ENCODE measurements at regions not wholly inside any gene's neighbourhood (a gene's known extent, or its start where the extent isn't known, plus 50 kb on each side); places are given as distances from the start of the nearest gene placed in this dataset.

GRCh38 chr13:71089056-71089455, 777.9 kb downstream of the DACH1 start:
- FAIRE-seq = no peak
- TF ChIP-seq CTCF (IDR thresholded peaks at IDR 0.05; ENCODE audit: insufficient read depth, low read length, severe bottlenecking) = no peak

GRCh38 chr13:71087432-71087831, 779.6 kb downstream of the DACH1 start:
- FAIRE-seq (no peak), DNase-seq (ENCODE audit: low read depth) (no peak)
- no peak overlapping the region for H3K4me3 ChIP-seq (ENCODE audit: low read depth, low read length)
- H3K36me3 ChIP-seq (ENCODE audit: control insufficient read depth, insufficient read depth, low read length) = no peaks in the 10 kb centered on the region
- TF ChIP-seq CTCF (IDR thresholded peaks at IDR 0.05; ENCODE audit: insufficient read depth, low read length, severe bottlenecking) = no peak
- no peaks in the 10 kb centered on the region for H3K27me3 ChIP-seq (ENCODE audit: control insufficient read depth, insufficient read depth, low read length)

More at GRCh38 chr13:71089056-71089455, 777.9 kb downstream of the DACH1 start:
- Histone ChIP-seq H3K36me3 (ENCODE audit: control insufficient read depth, insufficient read depth, low read length) (no peaks in the 10 kb centered on the region), H3K4me3 (ENCODE audit: low read depth, low read length) (no peak overlapping the region), H3K27me3 (ENCODE audit: control insufficient read depth, insufficient read depth, low read length) (no peaks in the 10 kb centered on the region)
- DNase-seq (ENCODE audit: low read depth) = no peak

GRCh38 chr13:71087006-71087405, 780.0 kb downstream of the DACH1 start:
- TF ChIP-seq CTCF (IDR thresholded peaks at IDR 0.05; ENCODE audit: insufficient read depth, low read length, severe bottlenecking) = no peak

GRCh38 chr13:71082631-71083030, 784.4 kb downstream of the DACH1 start:
- FAIRE-seq = no peak
- Histone ChIP-seq H3K27me3 (ENCODE audit: control insufficient read depth, insufficient read depth, low read length) (no peaks in the 10 kb centered on the region), H3K4me3 (ENCODE audit: low read depth, low read length) (no peak overlapping the region), H3K36me3 (ENCODE audit: control insufficient read depth, insufficient read depth, low read length) (no peaks in the 10 kb centered on the region)
- TF ChIP-seq CTCF (IDR thresholded peaks at IDR 0.05; ENCODE audit: insufficient read depth, low read length, severe bottlenecking) = no peak
- DNase-seq (ENCODE audit: low read depth) = no peak

More at GRCh38 chr13:71087006-71087405, 780.0 kb downstream of the DACH1 start:
- Histone ChIP-seq H3K27me3 (ENCODE audit: control insufficient read depth, insufficient read depth, low read length) (no peaks in the 10 kb centered on the region), H3K4me3 (ENCODE audit: low read depth, low read length) (no peak overlapping the region), H3K36me3 (ENCODE audit: control insufficient read depth, insufficient read depth, low read length) (no peaks in the 10 kb centered on the region)
- FAIRE-seq = no peak
- no peak for DNase-seq (ENCODE audit: low read depth)

GRCh38 chr13:71079638-71080037, 787.4 kb downstream of the DACH1 start:
- no peak for DNase-seq (ENCODE audit: low read depth)
- no peak overlapping the region for H3K4me3 ChIP-seq (ENCODE audit: low read depth, low read length)
- FAIRE-seq = no peak
- H3K36me3 ChIP-seq (ENCODE audit: control insufficient read depth, insufficient read depth, low read length) = no peaks in the 10 kb centered on the region
- no peaks in the 10 kb centered on the region for H3K27me3 ChIP-seq (ENCODE audit: control insufficient read depth, insufficient read depth, low read length)
- TF ChIP-seq CTCF (IDR thresholded peaks at IDR 0.05; ENCODE audit: insufficient read depth, low read length, severe bottlenecking) = no peak

- no peak for TF ChIP-seq CTCF (IDR thresholded peaks at IDR 0.05; ENCODE audit: insufficient read depth, low read length, severe bottlenecking)
- no peak for DNase-seq (ENCODE audit: low read depth)
Observed at GRCh38 chr13:71068041-71068440, 799.0 kb downstream of the DACH1 start.

More at GRCh38 chr13:71068041-71068440, 799.0 kb downstream of the DACH1 start:
- no peak for FAIRE-seq
- no peaks in the 10 kb centered on the region for H3K36me3 ChIP-seq (ENCODE audit: control insufficient read depth, insufficient read depth, low read length)
- no peaks in the 10 kb centered on the region for H3K27me3 ChIP-seq (ENCODE audit: control insufficient read depth, insufficient read depth, low read length)
- H3K4me3 ChIP-seq (ENCODE audit: low read depth, low read length) = no peak overlapping the region

Measured in bronchial epithelial cell (primary cell).